ENCODE measurements at regions not wholly inside any gene's neighbourhood (a gene's known extent, or its start where the extent isn't known, plus 50 kb on each side); places are given as distances from the start of the nearest gene placed in this dataset.

DNA sequence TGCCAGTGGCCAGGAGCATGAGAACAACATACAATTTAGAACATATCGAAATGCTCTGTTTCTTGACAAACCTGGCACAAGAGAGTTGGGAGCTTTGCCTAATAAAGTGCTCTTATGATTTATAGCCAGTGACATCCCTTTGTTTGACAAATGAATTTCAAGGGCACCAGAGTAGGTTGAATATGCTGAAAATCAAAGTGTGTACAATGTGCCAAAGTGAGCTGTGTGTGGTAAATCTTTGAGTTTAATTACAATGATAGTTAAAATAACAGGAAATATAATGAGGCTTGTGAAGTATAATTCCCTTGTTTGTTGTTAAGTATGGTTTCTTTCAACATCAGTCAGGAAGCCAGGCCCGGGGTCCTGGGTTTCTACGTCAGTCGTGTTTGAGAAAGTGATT is 211.9 kb downstream of the EBLN2 start:
- TF ChIP-seq YY1 (IDR thresholded peaks at IDR 0.05; ENCODE audit: insufficient read depth, insufficient read length) (no peak), ZNF274 (IDR thresholded peaks at IDR 0.05; ENCODE audit: low read depth, low read length) (no peak), SUZ12 (IDR thresholded peaks at IDR 0.05; ENCODE audit: extremely low read depth, insufficient read depth, insufficient read length) (no peak)
